Gastroesophageal sphincter (tissue), 3 donors: ENCODE measurements at regions not wholly inside any gene's neighbourhood (a gene's known extent, or its start where the extent isn't known, plus 50 kb on each side); places are given as distances from the start of the nearest gene placed in this dataset.

Experiments used
- CTCF ChIP-seq, 4 experiments: fragments of 200-600 bp in 2 of 4; fragments of 450-650 bp in 2 of 4; sonication (generic) in 1 of 4; IDR thresholded peaks; one replicate each; pipeline ENCODE4 v1.5.1; 2017 to 2019; ENCODE audit warnings: antibody characterized with exemption in 4 of 4, mild to moderate bottlenecking in 2 of 4, moderate library complexity in 2 of 4
- EP300 ChIP-seq: sonication (generic); formaldehyde crosslinking; IDR thresholded peaks from one replicate; pipeline ENCODE4 v1.6.1; 2017; ENCODE audit warnings: antibody characterized with exemption, mild to moderate bottlenecking
- POLR2A ChIP-seq, 2 donors: fragments of 450-650 bp; IDR thresholded peaks; one replicate each; pipeline ENCODE4 v1.6.1; 2017; ENCODE audit warnings: antibody characterized with exemption in 2 of 2, mild to moderate bottlenecking in 2 of 2, moderate library complexity in 1 of 2
- POLR2AphosphoS5 ChIP-seq: sonication (generic); formaldehyde crosslinking; IDR thresholded peaks from one replicate; pipeline ENCODE4 v1.6.1; 2017; ENCODE audit warnings: antibody characterized with exemption

GRCh38 chr1:193435781-193436180, 249.4 kb upstream of the B3GALT2 start:
- TF ChIP-seq POLR2A (IDR thresholded peaks at IDR 0.05) (no peak), POLR2AphosphoS5 (no peak), CTCF (IDR thresholded peaks at IDR 0.05) (no peak), EP300 (no peak)
